ENCODE measurements at regions not wholly inside any gene's neighbourhood (a gene's known extent, or its start where the extent isn't known, plus 50 kb on each side); places are given as distances from the start of the nearest gene placed in this dataset.

- no peak for TF ChIP-seq EZH2phosphoT487 (IDR thresholded peaks at IDR 0.05; ENCODE audit: low read depth, severe bottlenecking, unreplicated experiment)
- TF ChIP-seq, protein P1, sequence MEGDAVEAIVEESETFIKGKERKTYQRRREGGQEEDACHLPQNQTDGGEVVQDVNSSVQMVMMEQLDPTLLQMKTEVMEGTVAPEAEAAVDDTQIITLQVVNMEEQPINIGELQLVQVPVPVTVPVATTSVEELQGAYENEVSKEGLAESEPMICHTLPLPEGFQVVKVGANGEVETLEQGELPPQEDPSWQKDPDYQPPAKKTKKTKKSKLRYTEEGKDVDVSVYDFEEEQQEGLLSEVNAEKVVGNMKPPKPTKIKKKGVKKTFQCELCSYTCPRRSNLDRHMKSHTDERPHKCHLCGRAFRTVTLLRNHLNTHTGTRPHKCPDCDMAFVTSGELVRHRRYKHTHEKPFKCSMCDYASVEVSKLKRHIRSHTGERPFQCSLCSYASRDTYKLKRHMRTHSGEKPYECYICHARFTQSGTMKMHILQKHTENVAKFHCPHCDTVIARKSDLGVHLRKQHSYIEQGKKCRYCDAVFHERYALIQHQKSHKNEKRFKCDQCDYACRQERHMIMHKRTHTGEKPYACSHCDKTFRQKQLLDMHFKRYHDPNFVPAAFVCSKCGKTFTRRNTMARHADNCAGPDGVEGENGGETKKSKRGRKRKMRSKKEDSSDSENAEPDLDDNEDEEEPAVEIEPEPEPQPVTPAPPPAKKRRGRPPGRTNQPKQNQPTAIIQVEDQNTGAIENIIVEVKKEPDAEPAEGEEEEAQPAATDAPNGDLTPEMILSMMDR (IDR thresholded peaks at IDR 0.05; ENCODE audit: poor library complexity), result no peak
- TF ChIP-seq EZH2 (IDR thresholded peaks at IDR 0.05; ENCODE audit: borderline replicate concordance), result no peak
Measured at GRCh38 chr7:136479922-136480321, 388.5 kb upstream of the CHRM2 start.
